ENCODE measurements at regions not wholly inside any gene's neighbourhood (a gene's known extent, or its start where the extent isn't known, plus 50 kb on each side); places are given as distances from the start of the nearest gene placed in this dataset.

GRCh38 chr1:193480755-193481154 lies 294.3 kb upstream of the B3GALT2 start:
- no peaks in the 10 kb centered on the region for H3F3A ChIP-seq (ENCODE audit: insufficient read depth, low read depth)
- no TSS peak for BruUV-seq (replicated peaks)
- no peak for TF ChIP-seq CTCF (conservative IDR thresholded peaks at IDR 0.05)
- no peak overlapping the region for H3K27ac ChIP-seq
- ChIA-PET CTCF (no interaction called here), POLR2A (ENCODE audit: unreplicated experiment) (no interaction called here)
- H3K9me2 ChIP-seq (ENCODE audit: insufficient read depth) = 0 out of 2 replicates have a peak, but pooled peaks cover 6% of the 10 kb centered on the region
- H2AFZ ChIP-seq = no peak overlapping the region
- H3K79me2 ChIP-seq (ENCODE audit: low read depth) = no peaks in the 10 kb centered on the region
- no peaks in the 10 kb centered on the region for H3K4me1 ChIP-seq (replicated peaks; ENCODE audit: insufficient read depth)
- H3K9me3 ChIP-seq (ENCODE audit: insufficient read depth, low read depth) = no peaks in the 10 kb centered on the region
- no peak for DNase-seq
- no peak overlapping the region for H3K4me3 ChIP-seq
- H3K27me3 ChIP-seq (ENCODE audit: insufficient read depth, low read depth) = no peaks in the 10 kb centered on the region
- no peak overlapping the region for H3K4me2 ChIP-seq
- no peaks in the 10 kb centered on the region for H3K36me3 ChIP-seq (ENCODE audit: low read depth)
- no peaks in the 10 kb centered on the region for H4K20me1 ChIP-seq (ENCODE audit: insufficient read depth)
- intact Hi-C loops (cut with micrococcal nuclease; ENCODE audit: unreplicated experiment) = no loop called here

DNA sequence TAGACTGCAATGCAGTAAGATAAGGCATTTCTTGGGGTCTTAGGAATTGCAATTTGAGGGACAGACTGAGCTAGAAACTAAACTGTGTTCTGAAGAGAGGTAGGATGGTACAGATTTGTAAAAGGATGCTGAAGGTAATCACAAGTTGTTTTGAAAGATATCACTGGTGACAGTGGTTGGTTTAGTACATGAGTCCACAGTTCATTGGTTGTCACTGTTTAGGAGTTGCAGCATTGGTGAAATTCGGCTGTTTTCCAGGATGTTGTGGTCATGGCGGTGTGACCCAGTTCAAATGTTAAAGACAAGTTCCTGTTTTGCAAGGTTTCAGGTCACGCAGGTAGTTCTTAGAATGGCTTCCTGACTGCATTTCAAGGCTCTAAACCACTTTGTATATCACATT lies 292.8 kb upstream of the B3GALT2 start:
- H3K4me1 ChIP-seq (replicated peaks; ENCODE audit: insufficient read depth) = no peaks in the 10 kb centered on the region
- H3K9me3 ChIP-seq (ENCODE audit: insufficient read depth, low read depth) = no peaks in the 10 kb centered on the region; the same call in 1 of the 2 replicates
- intact Hi-C loops (cut with micrococcal nuclease; ENCODE audit: unreplicated experiment) = no loop called here
- POLR2A ChIA-PET (ENCODE audit: unreplicated experiment) = no interaction called here
- TF ChIP-seq CTCF (conservative IDR thresholded peaks at IDR 0.05) (no peak), EZH2 (IDR thresholded peaks at IDR 0.05; ENCODE audit: low read depth) (no peak)
- no peak overlapping the region for H3K27ac ChIP-seq
- DNase-seq = no peak
- H3K9me2 ChIP-seq (ENCODE audit: insufficient read depth) = 0 out of 2 replicates have a peak, but pooled peaks cover 6% of the 10 kb centered on the region
- H3K36me3 ChIP-seq (ENCODE audit: low read depth) = no peaks in the 10 kb centered on the region
- H3F3A ChIP-seq (ENCODE audit: insufficient read depth, low read depth) = no peaks in the 10 kb centered on the region
- CTCF ChIA-PET = no interaction called here
- no peaks in the 10 kb centered on the region for H3K27me3 ChIP-seq (ENCODE audit: insufficient read depth, low read depth)
- no peak overlapping the region for H3K4me2 ChIP-seq
- H2AFZ ChIP-seq = no peak overlapping the region
- BruUV-seq (replicated peaks) = no TSS peak
- H4K20me1 ChIP-seq (ENCODE audit: insufficient read depth) = no peaks in the 10 kb centered on the region
- H3K4me3 ChIP-seq = no peak overlapping the region
- no peaks in the 10 kb centered on the region for H3K79me2 ChIP-seq (ENCODE audit: low read depth)

DNA sequence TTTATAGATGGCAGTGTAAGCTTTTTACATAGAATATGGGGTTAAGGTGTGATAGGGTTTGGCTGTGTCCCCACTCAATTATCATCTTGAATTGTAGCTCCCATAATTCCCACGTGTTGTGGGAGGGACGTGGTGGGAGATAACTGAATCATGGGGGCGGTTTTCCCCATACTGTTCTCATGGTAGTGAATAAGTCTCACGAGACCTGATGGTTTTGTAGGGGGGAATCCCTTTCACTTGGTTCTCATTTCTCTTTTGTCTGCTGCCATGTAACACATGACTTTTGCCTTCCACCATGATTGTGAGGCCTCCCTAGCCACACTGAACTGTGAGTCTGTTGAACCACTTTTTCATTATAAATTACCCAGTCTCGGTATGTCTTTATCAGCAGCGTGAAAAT lies 290.3 kb upstream of the B3GALT2 start:
- BruUV-seq (replicated peaks) = no TSS peak
- Histone ChIP-seq H3K79me2 (ENCODE audit: low read depth) (no peaks in the 10 kb centered on the region), H3K4me3 (no peak overlapping the region), H3F3A (ENCODE audit: insufficient read depth, low read depth) (no peaks in the 10 kb centered on the region), H3K27me3 (ENCODE audit: insufficient read depth, low read depth) (no peaks in the 10 kb centered on the region), H3K9me2 (ENCODE audit: insufficient read depth) (0 out of 2 replicates have a peak, but pooled peaks cover 6% of the 10 kb centered on the region), H3K4me2 (no peak overlapping the region), H2AFZ (peak overlapping the region; percentile 31), H4K20me1 (ENCODE audit: insufficient read depth) (no peaks in the 10 kb centered on the region), H3K36me3 (ENCODE audit: low read depth) (no peaks in the 10 kb centered on the region), H3K9me3 (ENCODE audit: insufficient read depth, low read depth) (no peaks in the 10 kb centered on the region; the same call in 1 of the 2 replicates), H3K4me1 (replicated peaks; ENCODE audit: insufficient read depth) (no peaks in the 10 kb centered on the region), H3K27ac (no peak overlapping the region)
- CTCF ChIA-PET = no interaction called here
- POLR2A ChIA-PET (ENCODE audit: unreplicated experiment) = no interaction called here
- DNase-seq = no peak
- intact Hi-C loops (cut with micrococcal nuclease; ENCODE audit: unreplicated experiment) = no loop called here
- TF ChIP-seq EZH2 (IDR thresholded peaks at IDR 0.05; ENCODE audit: low read depth) (no peak), CTCF (conservative IDR thresholded peaks at IDR 0.05) (no peak)

All from PC-9 (cell line).